ENCODE measurements at regions not wholly inside any gene's neighbourhood (a gene's known extent, or its start where the extent isn't known, plus 50 kb on each side); places are given as distances from the start of the nearest gene placed in this dataset.

GRCh38 chr13:47146991-47147811 lies 250.3 kb upstream of the HTR2A start:
- no peaks in the 10 kb centered on the region for H3K36me3 ChIP-seq (ENCODE audit: control insufficient read depth, insufficient read depth, low read length)
- TF ChIP-seq CTCF (IDR thresholded peaks at IDR 0.05; ENCODE audit: insufficient read depth, low read length, severe bottlenecking), result no peak
- H3K4me3 ChIP-seq (ENCODE audit: low read depth, low read length), result no peak overlapping the region
- DNase-seq (ENCODE audit: low read depth) (no peak), FAIRE-seq (no peak)
- H3K27me3 ChIP-seq (ENCODE audit: control insufficient read depth, insufficient read depth, low read length), result no peaks in the 10 kb centered on the region

- H3K27me3 ChIP-seq (ENCODE audit: control insufficient read depth, insufficient read depth, low read length), result no peaks in the 10 kb centered on the region
- DNase-seq (ENCODE audit: low read depth) (peak; percentile 43), FAIRE-seq (no peak)
- H3K4me3 ChIP-seq (ENCODE audit: low read depth, low read length), result no peak overlapping the region
- H3K36me3 ChIP-seq (ENCODE audit: control insufficient read depth, insufficient read depth, low read length), result no peaks in the 10 kb centered on the region
- TF ChIP-seq CTCF (IDR thresholded peaks at IDR 0.05; ENCODE audit: insufficient read depth, low read length, severe bottlenecking), result no peak
Observed at GRCh38 chr13:47146136-47146535, 249.3 kb upstream of the HTR2A start.

GRCh38 chr13:47144782-47145181 lies 247.9 kb upstream of the HTR2A start:
- Histone ChIP-seq H3K36me3 (ENCODE audit: control insufficient read depth, insufficient read depth, low read length) (no peaks in the 10 kb centered on the region), H3K4me3 (ENCODE audit: low read depth, low read length) (no peak overlapping the region), H3K27me3 (ENCODE audit: control insufficient read depth, insufficient read depth, low read length) (no peaks in the 10 kb centered on the region)
- TF ChIP-seq CTCF (IDR thresholded peaks at IDR 0.05; ENCODE audit: insufficient read depth, low read length, severe bottlenecking), result no peak
- DNase-seq (ENCODE audit: low read depth), result no peak
- FAIRE-seq, result no peak

GRCh38 chr13:47142105-47142504 lies 245.3 kb upstream of the HTR2A start:
- TF ChIP-seq CTCF (IDR thresholded peaks at IDR 0.05; ENCODE audit: insufficient read depth, low read length, severe bottlenecking), result no peak
- no peaks in the 10 kb centered on the region for H3K36me3 ChIP-seq (ENCODE audit: control insufficient read depth, insufficient read depth, low read length)
- no peak overlapping the region for H3K4me3 ChIP-seq (ENCODE audit: low read depth, low read length)
- no peak for FAIRE-seq
- H3K27me3 ChIP-seq (ENCODE audit: control insufficient read depth, insufficient read depth, low read length), result no peaks in the 10 kb centered on the region
- DNase-seq (ENCODE audit: low read depth), result no peak

- no peak for DNase-seq (ENCODE audit: low read depth)
- TF ChIP-seq CTCF (IDR thresholded peaks at IDR 0.05; ENCODE audit: insufficient read depth, low read length, severe bottlenecking), result no peak
- Histone ChIP-seq H3K36me3 (ENCODE audit: control insufficient read depth, insufficient read depth, low read length) (no peaks in the 10 kb centered on the region), H3K27me3 (ENCODE audit: control insufficient read depth, insufficient read depth, low read length) (no peaks in the 10 kb centered on the region), H3K4me3 (ENCODE audit: low read depth, low read length) (no peak overlapping the region)
- no peak for FAIRE-seq
Observed at GRCh38 chr13:47139519-47139918, 242.7 kb upstream of the HTR2A start.

- Histone ChIP-seq H3K27me3 (ENCODE audit: control insufficient read depth, insufficient read depth, low read length) (no peaks in the 10 kb centered on the region), H3K36me3 (ENCODE audit: control insufficient read depth, insufficient read depth, low read length) (no peaks in the 10 kb centered on the region), H3K4me3 (ENCODE audit: low read depth, low read length) (no peak overlapping the region)
- FAIRE-seq (no peak), DNase-seq (ENCODE audit: low read depth) (no peak)
- no peak for TF ChIP-seq CTCF (IDR thresholded peaks at IDR 0.05; ENCODE audit: insufficient read depth, low read length, severe bottlenecking)
Observed at GRCh38 chr13:47136504-47136941, 239.7 kb upstream of the HTR2A start.
